G401 (cell line): ENCODE measurements at regions not wholly inside any gene's neighbourhood (a gene's known extent, or its start where the extent isn't known, plus 50 kb on each side); places are given as distances from the start of the nearest gene placed in this dataset.

ENCODE experiments used
- DNase-seq: peaks from one replicate; pipeline ENCODE4 v3.0.0-alpha.2; 2015; ENCODE audit warnings: low spot score
- in situ Hi-C: cut with HindIII; loops from 2 replicates; pipeline ENCODE4 v1.10.0; 2016; ENCODE audit warnings: low sequenced_read_pairs, mixed read lengths

DNA sequence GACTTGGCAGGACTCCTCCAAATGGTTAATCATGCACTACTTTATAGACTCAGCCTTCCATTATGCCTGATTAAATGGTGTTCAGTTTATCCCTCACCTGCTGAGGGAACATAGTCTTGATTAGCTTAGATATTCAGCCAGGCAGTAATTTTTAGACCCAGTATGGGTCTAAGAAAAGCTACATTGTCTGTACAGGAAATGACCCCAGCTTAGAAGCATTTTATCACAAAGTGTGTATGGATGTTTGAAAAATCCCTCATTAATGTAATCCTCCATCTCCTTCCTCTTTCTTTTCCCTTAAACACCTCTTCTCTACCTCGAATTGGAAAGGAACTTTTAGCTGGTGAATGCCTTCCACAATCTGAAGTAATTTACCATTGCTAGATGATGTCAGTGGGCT, 252.2 kb upstream of the BMP2 start:
- DNase-seq, result no peak
- in situ Hi-C loops, result no loop called here

DNA sequence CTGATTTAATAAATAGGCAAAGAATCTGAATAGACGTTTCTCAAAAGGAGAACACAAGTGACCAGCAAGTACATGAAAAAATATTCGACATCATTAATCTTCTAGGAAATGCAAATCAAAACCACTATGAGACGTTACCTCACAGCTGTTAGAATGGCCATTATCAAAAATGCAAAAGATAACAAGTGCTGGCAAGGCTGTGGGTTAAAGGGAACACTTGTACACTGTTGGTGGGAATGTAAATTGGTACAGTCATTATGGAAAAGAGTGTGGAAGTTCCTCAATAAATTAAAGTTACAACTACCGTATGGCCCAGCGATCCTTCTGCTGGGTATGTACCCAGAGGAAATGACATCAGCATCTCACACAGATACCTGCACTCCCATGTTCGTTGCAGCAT, 253.9 kb upstream of the BMP2 start:
- DNase-seq, result no peak

DNA sequence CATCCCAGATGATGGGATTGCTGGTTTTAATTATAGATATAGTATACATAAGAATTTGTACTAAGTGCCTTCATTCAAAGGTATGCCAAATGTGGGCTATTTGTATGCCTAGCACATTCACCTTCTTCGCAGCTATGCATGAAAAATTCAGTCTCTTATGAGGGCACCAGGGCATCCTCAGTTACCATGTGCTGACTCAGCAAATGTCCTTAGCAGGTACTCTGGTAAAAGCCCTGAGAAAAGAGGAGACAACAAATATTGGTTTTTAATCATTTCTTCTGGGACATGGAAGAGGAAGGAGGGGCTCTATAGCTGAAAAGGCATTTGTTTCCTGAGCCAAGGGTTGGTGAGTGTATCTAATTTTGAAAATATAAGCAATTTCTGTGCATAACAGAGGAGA, 258.1 kb upstream of the BMP2 start:
- no peak for DNase-seq
- in situ Hi-C loops, result no loop called here

More for the DNA sequence above, 253.9 kb upstream of the BMP2 start:
- in situ Hi-C loops, result no loop called here

DNA sequence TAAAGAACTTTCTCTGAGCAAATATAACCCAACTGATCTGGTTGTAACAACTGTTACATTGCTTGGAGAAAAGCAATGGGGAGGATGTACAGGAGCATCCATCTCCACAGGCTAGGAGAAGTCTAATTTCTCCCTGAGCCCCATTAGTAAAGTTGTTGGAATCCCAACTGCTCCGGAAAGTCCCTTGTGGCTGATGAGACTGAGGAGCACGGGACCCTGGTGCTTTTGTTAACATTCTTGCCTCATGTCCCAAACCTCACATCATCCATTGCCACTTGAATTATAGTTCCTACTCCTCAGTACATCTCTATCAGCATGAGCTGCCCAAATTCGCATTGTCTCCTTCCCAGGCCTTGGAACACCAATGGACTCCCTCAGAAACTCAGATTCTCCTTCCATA, 260.6 kb upstream of the BMP2 start:
- DNase-seq, result no peak
- in situ Hi-C loops, result no loop called here

DNA sequence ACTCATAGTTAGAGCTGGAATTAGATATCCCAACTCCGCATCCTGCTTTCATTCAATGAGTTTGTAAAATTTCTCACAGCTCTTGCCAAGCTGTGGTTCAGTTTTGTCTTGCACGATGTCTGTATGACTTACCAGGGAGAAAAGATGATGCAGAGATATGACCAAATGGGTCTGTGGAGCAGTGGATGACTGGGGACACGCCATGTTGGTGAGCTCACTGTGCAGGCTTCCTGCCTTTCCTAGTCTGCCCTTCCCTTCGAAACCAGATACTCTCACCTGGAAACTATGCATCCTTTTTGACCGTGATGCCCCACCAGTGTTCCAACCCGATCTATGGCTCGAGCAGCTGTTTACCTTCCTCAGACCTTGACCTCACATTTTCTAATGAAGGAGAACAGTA, 262.7 kb upstream of the BMP2 start:
- DNase-seq, result no peak
- in situ Hi-C loops, result no loop called here

DNA sequence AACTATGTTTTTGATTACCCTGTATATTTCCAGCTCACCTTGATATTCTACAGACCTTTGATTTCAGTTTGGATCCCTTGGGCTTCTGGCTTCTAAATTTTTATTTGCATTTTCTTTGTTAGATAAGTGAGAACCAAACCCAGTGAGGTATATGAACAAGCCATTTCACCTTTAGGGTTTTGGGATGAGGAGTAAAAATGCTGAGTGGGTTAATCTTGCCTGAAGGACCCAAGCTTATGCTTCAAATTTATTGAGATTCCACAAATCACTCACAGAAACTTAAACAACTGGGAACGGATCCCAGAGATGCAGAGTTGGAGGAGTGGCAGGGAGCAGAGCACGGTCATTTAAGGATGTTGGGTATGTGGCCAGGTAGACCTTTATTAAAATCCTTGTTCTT, 263.3 kb upstream of the BMP2 start:
- DNase-seq, result no peak
- in situ Hi-C loops, result no loop called here

DNA sequence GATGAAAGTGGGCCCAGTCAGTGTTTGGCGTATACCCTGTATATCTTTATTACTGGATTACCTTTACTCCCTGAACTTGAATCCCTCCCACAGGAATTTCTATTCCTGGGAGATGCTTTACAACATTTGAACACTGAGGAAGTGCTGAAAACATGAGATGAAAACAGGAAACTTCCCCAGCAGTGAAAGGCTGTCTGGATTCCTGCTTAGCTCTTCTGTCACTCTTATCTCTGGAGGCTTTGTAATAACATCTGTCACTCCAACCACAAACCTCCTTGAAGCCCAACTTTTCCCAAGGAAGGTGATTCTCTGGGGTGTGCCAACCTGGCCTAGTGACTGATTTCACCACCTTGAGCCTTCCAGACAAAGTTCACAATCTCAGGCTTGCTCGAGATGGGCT, 264.5 kb upstream of the BMP2 start:
- no peak for DNase-seq

DNA sequence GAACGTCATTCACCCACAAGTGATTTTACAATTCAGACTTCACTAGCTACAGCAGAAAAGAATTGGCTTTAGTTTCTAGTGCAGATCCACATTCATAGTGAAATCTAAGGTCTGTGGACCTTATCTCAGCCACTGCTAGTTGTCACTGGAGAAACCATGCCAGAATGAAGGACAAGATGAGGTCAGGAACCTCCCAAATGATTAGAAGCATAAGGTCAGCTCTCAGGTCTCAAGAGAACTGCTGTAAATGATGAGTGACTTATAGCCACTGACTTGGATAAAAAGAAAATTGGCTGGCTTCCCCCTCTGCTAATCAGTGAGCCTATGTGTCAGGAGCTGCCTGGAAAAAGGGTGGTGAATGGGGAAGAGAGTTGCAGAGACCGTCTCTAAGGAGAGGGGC, 265.3 kb upstream of the BMP2 start:
- DNase-seq, result no peak
- in situ Hi-C loops, result no loop called here

More for the DNA sequence above, 264.5 kb upstream of the BMP2 start:
- in situ Hi-C loops, result no loop called here

DNA sequence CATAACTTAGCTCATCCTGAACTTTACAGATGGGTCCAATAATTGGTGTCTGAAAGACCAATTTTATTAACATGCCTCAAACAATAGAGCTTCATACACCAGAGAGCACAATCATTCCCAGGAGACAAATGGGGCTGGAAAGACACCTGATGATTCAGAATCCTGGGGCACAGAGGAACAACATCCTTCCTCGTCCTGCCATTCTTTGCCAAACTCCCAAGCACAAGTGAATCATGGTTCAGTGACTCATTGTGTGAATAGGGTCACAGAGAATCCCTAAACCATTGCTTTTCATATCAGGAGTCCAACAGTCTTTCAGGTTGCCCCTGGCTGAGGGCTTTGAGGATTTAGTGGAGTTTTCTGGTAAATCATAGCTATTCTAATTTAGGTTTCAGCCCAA, 266.4 kb upstream of the BMP2 start:
- no peak for DNase-seq
- in situ Hi-C loops, result no loop called here

DNA sequence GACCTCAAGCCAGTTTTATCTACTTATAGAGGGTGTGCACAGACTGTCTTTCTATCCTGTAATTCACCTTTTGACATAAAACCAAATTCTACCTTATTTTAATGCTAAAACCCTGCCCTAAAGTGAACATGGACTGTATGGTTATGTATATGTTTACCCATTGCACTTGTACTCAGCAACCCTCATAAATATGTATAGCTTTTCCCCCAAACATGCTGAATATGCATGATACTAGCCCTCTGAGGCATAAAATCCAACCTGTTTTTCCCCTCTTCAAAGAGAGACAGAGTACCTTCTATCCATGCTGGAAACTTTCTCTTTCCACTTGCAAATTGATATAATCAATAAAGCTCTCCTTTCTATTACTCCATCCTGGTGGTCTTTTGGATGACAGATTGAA, 267.9 kb upstream of the BMP2 start:
- in situ Hi-C loops, result no loop called here
- DNase-seq, result no peak

DNA sequence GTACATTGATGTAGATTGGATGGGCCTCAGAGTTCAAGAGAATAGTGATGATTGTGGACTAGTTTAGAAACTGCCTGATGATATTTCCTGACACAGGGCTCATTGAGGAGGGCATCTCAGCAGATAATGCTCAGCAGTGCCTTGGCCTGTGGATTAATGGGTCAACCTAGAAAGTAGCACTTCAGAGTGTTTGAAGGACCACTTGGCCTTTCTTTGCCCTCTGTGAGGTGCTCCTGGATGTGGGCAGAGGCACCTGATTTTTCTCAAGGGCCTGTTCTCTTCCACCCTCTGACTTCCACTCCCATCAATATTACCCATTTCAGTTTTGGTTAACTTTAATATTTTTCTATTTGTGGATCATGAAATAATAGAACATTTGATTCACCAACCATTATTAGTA, 270.6 kb upstream of the BMP2 start:
- no peak for DNase-seq
- in situ Hi-C loops, result no loop called here

DNA sequence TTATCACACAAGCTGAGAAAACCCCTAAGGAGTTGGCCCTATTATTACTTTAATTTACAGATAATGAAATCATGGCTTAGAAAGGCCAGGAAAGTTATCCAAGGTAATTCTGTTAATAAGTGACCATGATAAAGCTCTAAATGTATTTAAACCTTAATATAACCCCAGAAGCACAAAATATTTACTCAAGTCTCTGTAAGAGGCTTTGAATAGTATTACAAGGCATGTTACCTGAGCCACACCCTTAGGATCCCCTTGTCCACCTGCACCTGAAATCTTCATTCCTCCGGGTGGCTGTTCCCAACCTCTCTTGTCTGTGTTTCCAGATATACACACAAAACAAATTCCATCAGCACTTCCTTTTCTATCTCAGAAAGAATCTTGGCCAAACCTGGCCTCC, 271.6 kb upstream of the BMP2 start:
- in situ Hi-C loops, result no loop called here
- no peak for DNase-seq

DNA sequence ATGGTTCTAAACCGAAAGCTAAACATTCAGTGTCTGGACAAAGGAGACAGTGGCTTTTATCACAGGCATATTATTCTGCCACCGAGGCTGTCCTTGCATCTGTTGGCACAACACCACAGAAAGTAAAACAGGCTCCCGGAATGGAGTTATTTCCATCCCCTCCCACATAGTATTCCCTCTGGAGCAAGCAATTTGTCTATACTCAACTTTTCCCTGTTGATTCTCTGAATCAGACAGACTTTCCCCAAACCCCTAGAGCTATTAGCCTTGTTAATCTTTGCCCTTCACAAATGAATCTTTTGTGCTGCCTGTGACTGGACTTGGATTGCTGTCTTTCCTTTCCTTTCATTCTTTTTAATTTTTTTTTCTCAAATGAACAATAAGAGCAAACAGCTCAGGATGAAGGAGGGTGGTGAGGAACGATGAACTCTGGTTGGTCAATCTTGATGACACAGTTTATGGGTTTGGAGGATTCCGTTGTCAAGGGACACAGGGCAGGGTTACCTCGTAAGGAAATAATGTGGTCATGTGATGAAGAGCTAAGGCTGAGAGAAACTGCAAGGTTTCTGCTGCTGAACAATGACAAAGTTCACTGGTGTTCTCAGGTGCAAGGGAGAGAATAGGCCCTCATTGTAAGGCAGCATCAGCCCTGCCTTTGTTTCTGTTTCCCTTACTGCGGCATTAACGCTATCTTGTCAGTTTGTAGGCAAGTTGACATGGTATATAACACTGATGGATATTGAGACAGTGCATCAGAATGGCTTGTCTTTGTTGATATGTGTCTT, 275.0 kb upstream of the BMP2 start:
- in situ Hi-C loops, result no loop called here
- DNase-seq, result no peak

DNA sequence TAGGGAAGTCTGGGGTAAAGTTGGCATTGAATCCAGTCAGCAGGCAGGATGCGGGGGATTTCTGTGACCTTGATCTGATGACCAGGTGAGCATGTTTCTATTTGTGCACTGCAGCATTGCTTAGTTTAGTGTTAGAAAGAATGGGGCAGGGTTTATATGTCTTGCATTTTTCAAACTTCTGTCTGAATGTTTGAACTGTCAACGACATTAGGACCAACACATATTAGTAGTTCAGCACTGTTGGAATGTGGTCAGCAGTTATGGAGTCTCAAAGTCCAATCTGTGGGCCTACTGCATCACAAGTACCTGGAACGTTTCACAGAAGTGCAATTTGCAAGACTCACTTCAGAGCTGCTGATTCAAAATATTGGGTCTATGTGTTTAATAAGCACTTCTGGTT, 276.6 kb upstream of the BMP2 start:
- in situ Hi-C loops, result no loop called here

DNA sequence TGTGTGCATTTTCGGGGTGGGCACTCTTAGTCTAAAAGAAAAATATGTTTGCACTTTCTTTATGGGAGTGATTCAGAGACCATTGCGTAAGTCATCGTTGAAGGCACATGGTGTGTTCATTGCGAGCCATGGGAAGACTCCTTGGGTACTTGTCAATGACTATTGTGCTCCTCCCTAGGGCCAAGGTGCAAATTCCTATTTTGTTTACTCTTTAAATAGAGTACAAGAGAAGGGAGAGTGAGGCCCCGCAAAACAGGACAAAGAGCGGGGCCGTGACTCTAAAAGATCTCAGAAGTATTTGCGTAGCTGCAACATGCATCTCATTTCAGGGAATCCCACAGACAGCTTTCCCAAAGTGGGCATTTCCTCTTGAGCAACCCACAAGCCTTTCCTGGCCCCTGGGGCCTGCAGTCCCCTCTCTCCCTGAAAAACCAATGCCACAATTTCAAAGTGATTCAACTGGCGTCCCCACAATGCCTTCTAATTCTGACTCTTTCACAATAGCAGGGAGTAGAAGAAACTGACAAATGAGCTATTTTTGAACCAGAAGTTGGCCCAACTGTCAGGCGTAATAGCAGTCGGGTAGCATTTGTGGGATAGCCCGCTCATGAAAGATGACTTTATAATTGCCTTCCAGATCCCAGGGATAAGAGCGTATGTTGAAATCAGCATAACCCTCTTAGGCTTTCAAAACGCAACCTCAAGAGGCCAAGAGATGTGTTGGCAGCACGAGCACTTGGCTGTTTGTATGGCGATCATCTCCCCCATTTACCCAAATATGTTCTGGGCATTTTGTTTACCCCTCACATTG, 277.9 kb upstream of the BMP2 start:
- DNase-seq, result no peak
- in situ Hi-C loops, result no loop called here

More for the DNA sequence above, 276.6 kb upstream of the BMP2 start:
- no peak for DNase-seq

DNA sequence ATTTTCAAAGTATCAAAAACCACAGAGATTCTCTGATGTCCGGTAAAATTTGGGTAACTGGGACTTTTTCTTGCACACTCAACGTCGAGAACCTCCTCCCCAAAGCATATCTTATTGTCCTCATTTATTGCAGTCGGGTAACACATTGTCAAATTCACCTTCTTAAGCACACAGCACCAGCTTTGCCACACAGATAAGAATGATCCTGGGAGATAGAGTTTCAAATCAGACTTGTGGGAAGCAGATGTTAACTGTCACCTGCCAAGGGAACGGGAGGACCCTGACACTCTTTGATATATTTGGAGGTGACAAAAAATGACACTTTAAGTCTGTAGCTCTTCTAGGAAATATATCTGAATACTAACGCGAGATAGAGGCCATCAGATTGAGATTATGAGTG, 282.1 kb upstream of the BMP2 start:
- DNase-seq, result no peak
- in situ Hi-C loops, result no loop called here

DNA sequence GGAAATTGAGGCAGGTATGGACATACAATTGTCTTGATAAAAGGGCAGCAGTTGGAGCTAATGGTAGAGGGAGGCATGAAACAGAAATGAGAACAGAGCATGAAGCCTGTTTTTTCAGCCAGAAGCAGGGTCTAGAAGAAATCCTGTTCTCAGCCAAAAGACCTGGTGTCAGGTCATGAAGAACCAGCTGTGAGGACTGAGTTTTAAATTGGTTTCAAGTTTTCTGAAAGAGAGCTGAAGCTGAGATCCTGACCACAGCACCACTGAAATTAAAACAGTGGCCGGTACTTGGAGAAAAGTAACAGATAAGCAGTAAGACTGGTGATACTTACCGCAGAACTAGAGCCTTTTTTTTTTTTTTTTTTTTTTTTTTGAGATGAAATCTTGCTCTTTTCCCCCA, 283.8 kb upstream of the BMP2 start:
- DNase-seq, result no peak
- in situ Hi-C loops, result no loop called here

DNA sequence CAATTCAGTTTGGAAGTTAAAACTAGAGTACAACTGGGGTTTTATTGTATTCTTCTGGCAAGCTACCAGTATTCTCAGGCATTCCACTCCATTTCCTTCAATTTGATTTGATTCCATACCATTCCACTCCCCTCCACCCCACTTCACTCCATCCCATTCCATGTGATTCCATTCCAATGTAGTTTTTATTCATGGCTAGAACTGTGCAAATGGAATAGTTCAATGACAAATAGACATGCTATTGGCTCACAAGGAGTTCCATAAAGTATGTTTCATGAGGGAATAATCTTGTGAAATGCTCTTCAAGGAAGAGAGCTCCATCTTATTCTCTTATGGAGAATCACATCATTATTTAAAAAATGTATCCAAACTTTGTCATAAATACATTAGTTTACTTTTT, 285.0 kb upstream of the BMP2 start:
- DNase-seq, result no peak
- in situ Hi-C loops, result no loop called here

DNA sequence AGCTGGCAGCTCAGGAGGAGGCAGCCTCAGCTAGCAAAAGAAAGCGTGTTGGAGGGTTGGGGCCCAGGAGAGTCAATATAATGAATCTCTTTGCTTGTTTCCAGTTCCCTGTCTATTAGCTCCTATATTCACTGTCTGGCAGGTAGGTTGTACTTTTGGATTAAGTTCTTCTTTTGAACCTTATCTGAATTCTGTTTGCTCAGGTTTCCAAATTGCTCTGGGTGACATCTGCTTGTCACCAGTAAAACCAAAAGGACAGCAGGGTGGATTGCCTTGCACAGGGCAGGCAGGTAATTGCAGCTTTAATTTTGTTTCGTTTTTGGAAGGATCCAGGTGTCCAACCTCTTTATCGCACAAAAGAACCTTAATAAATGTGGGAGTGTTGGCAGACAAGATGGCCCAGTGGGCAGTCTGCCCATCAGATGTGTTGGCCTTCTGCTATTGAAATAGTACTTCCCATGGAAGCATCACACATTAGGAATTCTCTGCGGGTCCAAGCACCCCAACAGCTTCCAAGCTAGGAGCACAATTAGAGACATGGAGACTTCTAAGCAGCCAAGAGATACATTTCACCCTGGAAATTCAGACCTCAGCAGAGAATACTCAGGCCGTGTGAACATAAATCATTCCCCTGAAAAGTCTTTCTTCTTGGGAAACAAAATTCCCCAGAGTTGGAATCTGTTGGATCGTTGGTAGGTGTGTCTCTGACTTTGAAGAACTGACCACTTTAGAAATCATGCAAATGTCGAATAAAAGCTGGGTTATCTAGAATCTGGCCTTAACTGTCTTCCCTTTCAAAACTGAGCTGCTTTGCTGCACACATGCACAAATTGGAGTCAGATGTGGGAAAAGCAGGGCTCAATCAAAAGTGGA, 286.9 kb upstream of the BMP2 start:
- DNase-seq, result no peak
- in situ Hi-C loops, result no loop called here

DNA sequence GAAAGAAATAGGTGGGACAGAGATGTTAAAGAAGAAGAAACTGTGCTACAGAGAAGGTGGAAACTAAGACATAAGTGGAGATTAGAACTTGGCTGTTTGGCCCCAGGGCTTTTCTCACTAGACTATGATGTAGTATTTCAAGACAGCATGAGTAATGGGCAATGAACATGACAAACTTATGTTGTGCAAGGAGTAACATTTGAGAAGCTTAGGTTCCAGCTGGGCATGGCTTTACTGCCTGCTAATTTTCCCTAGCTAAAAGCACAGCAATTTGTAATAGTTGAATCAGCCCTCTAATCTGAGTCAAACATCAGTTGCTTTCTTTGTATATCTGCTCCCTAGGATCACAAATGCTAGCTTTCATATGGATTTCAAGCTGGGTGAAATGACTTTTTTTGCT, 294.3 kb upstream of the BMP2 start:
- in situ Hi-C loops, result no loop called here
- no peak for DNase-seq
